Mesendoderm (in vitro differentiated cells): ENCODE measurements at regions not wholly inside any gene's neighbourhood (a gene's known extent, or its start where the extent isn't known, plus 50 kb on each side); places are given as distances from the start of the nearest gene placed in this dataset.
A peak's percentile ranks its signal among the peaks of the same experiment; 100 is the strongest.
"Not testable (repeated sequence)": the region's sequence is repeated elsewhere in the genome, so short reads cannot be mapped to it uniquely, and the experiment has no call there.

ENCODE experiments used
- DNase-seq: peaks from one replicate; pipeline ENCODE4 v3.0.0; 2013
- H2AK5ac ChIP-seq: 2 replicates; pipeline ENCODE4 v1.6.1; 2013; ENCODE audit warnings: low read length, inconsistent platforms
- H2BK120ac ChIP-seq: 2 replicates; pipeline ENCODE4 v1.6.1; 2013; ENCODE audit warnings: low read depth, mild to moderate bottlenecking, low read length, moderate library complexity, mixed read lengths
- H2BK15ac ChIP-seq: replicated peaks from 2 replicates; pipeline ENCODE4 v1.6.1; 2013; ENCODE audit warnings: low read depth, mild to moderate bottlenecking, moderate library complexity
- H2BK5ac ChIP-seq: 2 replicates; pipeline ENCODE4 v1.6.1; 2013; ENCODE audit warnings: low read length, inconsistent platforms
- H3K18ac ChIP-seq: 2 replicates; pipeline ENCODE4 v1.6.1; 2013; ENCODE audit warnings: mild to moderate bottlenecking, low read length, mixed read lengths
- H3K23ac ChIP-seq: one replicate; pipeline ENCODE4 v1.6.1; 2013; ENCODE audit warnings: low read length
- H3K27ac ChIP-seq: 2 replicates; pipeline ENCODE4 v1.5.1; 2013; ENCODE audit warnings: low read depth, mild to moderate bottlenecking, inconsistent platforms, low read length, moderate library complexity
- H3K27me3 ChIP-seq: 2 replicates; pipeline ENCODE4 v1.6.1; 2013; ENCODE audit warnings: low read length, control low read depth, mild to moderate bottlenecking, inconsistent platforms; ENCODE audit not compliant: insufficient read depth, poor library complexity
- H3K36me3 ChIP-seq: 2 replicates; pipeline ENCODE4 v1.6.1; 2013; ENCODE audit warnings: low read length, inconsistent platforms; ENCODE audit not compliant: control insufficient read depth, insufficient read depth
- H3K4ac ChIP-seq: one replicate; pipeline ENCODE4 v1.6.1; 2013; ENCODE audit warnings: low read depth, mild to moderate bottlenecking, low read length, moderate library complexity
- H3K4me1 ChIP-seq: 2 replicates; pipeline ENCODE4 v1.6.1; 2013; ENCODE audit warnings: low read depth, low read length, inconsistent platforms; ENCODE audit not compliant: control insufficient read depth
- H3K4me2 ChIP-seq: 2 replicates; pipeline ENCODE4 v1.6.1; 2013; ENCODE audit warnings: low read length
- H3K4me3 ChIP-seq: 2 replicates; pipeline ENCODE4 v1.5.1; 2013; ENCODE audit warnings: mild to moderate bottlenecking, low read length
- H3K56ac ChIP-seq: one replicate; pipeline ENCODE4 v1.6.1; 2013; ENCODE audit warnings: low read length
- H3K79me1 ChIP-seq: 2 replicates; pipeline ENCODE4 v1.6.1; 2013; ENCODE audit warnings: low read length, inconsistent platforms
- H3K79me2 ChIP-seq: 2 replicates; pipeline ENCODE4 v1.6.1; 2013; ENCODE audit warnings: mild to moderate bottlenecking, low read length; ENCODE audit not compliant: control insufficient read depth, insufficient read depth
- H3K9ac ChIP-seq: 2 replicates; pipeline ENCODE4 v1.6.1; 2013; ENCODE audit warnings: low read length, inconsistent platforms
- H4K5ac ChIP-seq: one replicate; pipeline ENCODE4 v1.6.1; 2013; ENCODE audit warnings: low read length
- H4K8ac ChIP-seq: one replicate; pipeline ENCODE4 v1.6.1; 2013; ENCODE audit warnings: low read depth, mild to moderate bottlenecking, control low read depth, low read length, moderate library complexity
- WGBS: extraction: QIAGEN DNeasy Blood & Tissue Kit; methylation state at CpG from one replicate; pipeline ENCODE4 v1.1.7; 2013; ENCODE audit warnings: low lambda C conversion rate, missing lambda C conversion rate; ENCODE audit not compliant: insufficient coverage; ENCODE audit errors: extremely low coverage; 5-methylcytosine and 5-hydroxymethylcytosine counted together

- no peak overlapping the region for H4K5ac ChIP-seq
- no peak overlapping the region for H2BK5ac ChIP-seq
- no peak overlapping the region for H2AK5ac ChIP-seq
- no peaks in the 10 kb centered on the region for H3K79me1 ChIP-seq
- H3K9ac ChIP-seq, result no peak overlapping the region
- H3K79me2 ChIP-seq, result no peaks in the 10 kb centered on the region
- no peak overlapping the region for H3K4ac ChIP-seq
- no peak overlapping the region for H3K4me3 ChIP-seq
- no peak for DNase-seq
- H3K23ac ChIP-seq, result no peak overlapping the region
- no peak overlapping the region for H3K27ac ChIP-seq
- H3K4me2 ChIP-seq, result no peak overlapping the region
- H2BK120ac ChIP-seq, result no peak overlapping the region
- no peak overlapping the region for H2BK15ac ChIP-seq
- no peaks in the 10 kb centered on the region for H3K36me3 ChIP-seq
- no peak overlapping the region for H3K56ac ChIP-seq
- H4K8ac ChIP-seq, result no peak overlapping the region
- H3K18ac ChIP-seq, result no peak overlapping the region
- no peaks in the 10 kb centered on the region for H3K4me1 ChIP-seq
- no peaks in the 10 kb centered on the region for H3K27me3 ChIP-seq
Measured at GRCh38 chr2:190005513-190005912, 57.0 kb downstream of the MSTN start.

GRCh38 chr2:189999661-190000060, 62.9 kb downstream of the MSTN start:
- Histone ChIP-seq H2BK15ac (no peak overlapping the region), H3K79me1 (no peaks in the 10 kb centered on the region), H4K5ac (no peak overlapping the region), H3K4me2 (no peak overlapping the region), H3K79me2 (no peaks in the 10 kb centered on the region), H2AK5ac (no peak overlapping the region), H3K56ac (no peak overlapping the region), H3K4ac (no peak overlapping the region), H2BK120ac (no peak overlapping the region), H3K18ac (no peak overlapping the region), H3K27me3 (no peaks in the 10 kb centered on the region), H3K36me3 (no peaks in the 10 kb centered on the region), H2BK5ac (no peak overlapping the region), H3K4me1 (no peaks in the 10 kb centered on the region), H3K4me3 (no peak overlapping the region), H3K9ac (no peak overlapping the region), H3K27ac (no peak overlapping the region), H4K8ac (no peak overlapping the region), H3K23ac (no peak overlapping the region)
- DNase-seq, result no peak
- WGBS, result no CpG with 5 or more reads among the region's 7 CpGs

DNA sequence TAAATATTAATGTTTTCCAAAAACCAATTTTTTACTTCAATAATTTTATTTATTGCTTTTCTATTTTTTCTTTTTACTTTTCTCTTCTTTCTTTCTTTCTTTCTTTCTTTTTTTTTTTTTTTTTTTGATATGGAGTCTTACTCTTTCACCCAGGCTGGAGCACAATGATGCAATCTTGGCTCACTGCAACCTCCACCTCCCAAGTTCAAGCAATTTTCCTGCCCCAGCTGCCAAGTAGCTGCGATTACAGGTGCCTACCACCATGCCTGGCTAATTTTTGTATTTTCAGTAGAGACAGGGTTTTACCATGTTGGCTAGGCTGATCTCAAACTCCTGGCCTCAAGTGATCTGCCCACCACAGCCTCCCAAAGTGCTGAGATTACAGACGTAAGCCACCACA, 63.9 kb downstream of the MSTN start:
- H3K79me1 ChIP-seq, H3K27ac ChIP-seq, H3K9ac ChIP-seq, H3K36me3 ChIP-seq, H3K56ac ChIP-seq, H3K4me1 ChIP-seq, H3K23ac ChIP-seq, H2BK15ac ChIP-seq, H2BK120ac ChIP-seq, H3K4me3 ChIP-seq, H2BK5ac ChIP-seq, H3K4me2 ChIP-seq, H2AK5ac ChIP-seq, H4K5ac ChIP-seq, H3K27me3 ChIP-seq, H3K4ac ChIP-seq, H3K79me2 ChIP-seq, DNase-seq, H3K18ac ChIP-seq, H4K8ac ChIP-seq: not testable (repeated sequence)
- WGBS, result no CpG with 5 or more reads among the region's 2 CpGs

DNA sequence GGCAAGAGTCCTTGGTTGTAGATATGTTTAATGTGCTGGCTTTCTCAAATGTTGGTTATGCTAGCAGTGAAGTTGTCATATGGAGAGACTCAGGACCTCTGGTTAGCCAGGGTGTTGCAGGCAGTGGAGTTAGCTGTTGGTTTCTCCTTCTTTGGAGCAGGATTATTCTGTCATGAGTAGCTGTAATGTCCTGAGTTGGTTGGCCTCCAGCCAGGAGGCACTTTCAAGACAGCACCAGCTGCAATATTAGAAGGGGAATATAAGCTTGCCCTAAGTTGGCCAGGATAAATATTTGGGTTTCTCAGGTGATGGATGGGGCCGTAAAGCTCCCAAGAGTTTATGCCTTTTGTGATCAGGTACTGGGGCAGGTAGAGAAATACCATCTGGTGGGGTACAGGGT, 65.5 kb downstream of the MSTN start:
- no peak overlapping the region for H4K5ac ChIP-seq

GRCh38 chr2:189995679-189996078, 66.8 kb downstream of the MSTN start:
- H3K4me1 ChIP-seq, result no peaks in the 10 kb centered on the region
- no peak overlapping the region for H3K23ac ChIP-seq
- no peak overlapping the region for H3K4me2 ChIP-seq
- no peak overlapping the region for H3K4me3 ChIP-seq
- no peak overlapping the region for H2BK5ac ChIP-seq
- no peak for DNase-seq
- H3K4ac ChIP-seq, result no peak overlapping the region
- H2BK120ac ChIP-seq, result no peak overlapping the region
- H2AK5ac ChIP-seq, result no peak overlapping the region
- H3K79me1 ChIP-seq, result no peaks in the 10 kb centered on the region
- H4K5ac ChIP-seq, result no peak overlapping the region
- H3K9ac ChIP-seq, result no peak overlapping the region
- H3K18ac ChIP-seq, result no peak overlapping the region
- H2BK15ac ChIP-seq, result no peak overlapping the region
- no peaks in the 10 kb centered on the region for H3K27me3 ChIP-seq
- H3K36me3 ChIP-seq, result no peaks in the 10 kb centered on the region
- no CpG with 5 or more reads among the region's 2 CpGs for WGBS
- no peak overlapping the region for H3K27ac ChIP-seq
- no peak overlapping the region for H4K8ac ChIP-seq
- no peak overlapping the region for H3K56ac ChIP-seq
- no peaks in the 10 kb centered on the region for H3K79me2 ChIP-seq

More for the DNA sequence above, 65.5 kb downstream of the MSTN start:
- H2AK5ac ChIP-seq, result no peak overlapping the region
- H3K9ac ChIP-seq, result no peak overlapping the region
- H3K79me2 ChIP-seq, result no peaks in the 10 kb centered on the region
- H4K8ac ChIP-seq, result no peak overlapping the region
- no peak overlapping the region for H3K27ac ChIP-seq
- no peak overlapping the region for H2BK5ac ChIP-seq
- H3K4me2 ChIP-seq, result no peak overlapping the region
- H3K56ac ChIP-seq, result no peak overlapping the region
- H3K4me1 ChIP-seq, result no peaks in the 10 kb centered on the region
- no peaks in the 10 kb centered on the region for H3K79me1 ChIP-seq
- H3K4me3 ChIP-seq, result no peak overlapping the region
- no peak overlapping the region for H2BK15ac ChIP-seq
- H3K4ac ChIP-seq, result no peak overlapping the region
- H3K27me3 ChIP-seq, result no peaks in the 10 kb centered on the region
- no peaks in the 10 kb centered on the region for H3K36me3 ChIP-seq
- H3K23ac ChIP-seq, result no peak overlapping the region
- H2BK120ac ChIP-seq, result no peak overlapping the region
- H3K18ac ChIP-seq, result no peak overlapping the region
- WGBS, result no CpG with 5 or more reads among the region's 1 CpG
- no peak for DNase-seq

DNA sequence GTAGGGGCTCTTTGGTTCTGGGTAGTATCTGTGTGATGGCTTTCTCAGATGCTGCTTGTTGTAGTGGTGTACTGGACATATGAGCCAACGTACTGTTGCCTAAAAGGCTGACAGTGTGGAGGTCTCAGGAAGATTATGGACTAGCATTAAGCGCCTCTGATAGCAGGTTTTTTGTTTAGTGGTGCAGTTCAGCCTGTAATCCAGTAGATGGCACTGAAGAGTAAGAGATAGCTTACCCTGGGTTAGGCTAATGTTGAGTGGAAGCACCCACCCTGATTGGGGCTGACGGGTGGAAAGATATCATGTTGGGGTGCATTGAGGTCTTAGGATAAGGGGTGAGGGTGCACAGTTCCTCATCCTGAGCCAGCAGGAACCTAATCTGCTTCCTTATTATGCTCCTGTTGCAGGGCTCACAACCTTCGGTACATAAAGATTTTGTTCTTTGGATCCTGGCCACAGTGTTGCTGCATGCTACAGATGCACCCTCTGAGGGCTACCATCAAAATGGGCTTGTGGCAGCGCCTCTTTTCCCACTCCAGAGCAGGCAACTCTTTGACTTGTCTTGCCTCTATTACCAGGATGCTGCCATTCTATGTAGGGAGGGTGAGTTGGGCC, 79.6 kb downstream of the MSTN start:
- no peak overlapping the region for H3K4ac ChIP-seq
- no peaks in the 10 kb centered on the region for H3K27me3 ChIP-seq
- H3K23ac ChIP-seq, result no peak overlapping the region
- no peaks in the 10 kb centered on the region for H3K4me1 ChIP-seq
- no peak overlapping the region for H3K9ac ChIP-seq
- DNase-seq, result peak; percentile 45
- no peak overlapping the region for H2BK120ac ChIP-seq
- no peak overlapping the region for H2BK5ac ChIP-seq
- no peaks in the 10 kb centered on the region for H3K36me3 ChIP-seq
- H3K56ac ChIP-seq, result no peak overlapping the region
- no peak overlapping the region for H2BK15ac ChIP-seq
- H3K27ac ChIP-seq, result no peak overlapping the region
- no peak overlapping the region for H4K8ac ChIP-seq
- no peaks in the 10 kb centered on the region for H3K79me1 ChIP-seq
- H3K4me2 ChIP-seq, result no peak overlapping the region
- no peak overlapping the region for H2AK5ac ChIP-seq
- H3K4me3 ChIP-seq, result no peak overlapping the region
- no peaks in the 10 kb centered on the region for H3K79me2 ChIP-seq
- H4K5ac ChIP-seq, result no peak overlapping the region
- WGBS, result no CpG with 5 or more reads among the region's 5 CpGs
- H3K18ac ChIP-seq, result no peak overlapping the region
